Right lung (tissue), 2 donors: ENCODE measurements at regions not wholly inside any gene's neighbourhood (a gene's known extent, or its start where the extent isn't known, plus 50 kb on each side); places are given as distances from the start of the nearest gene placed in this dataset.

Experiments
- DNase-seq, 2 donors: peaks; one replicate each; pipeline ENCODE4 v3.0.0-alpha.2; 2013

DNA sequence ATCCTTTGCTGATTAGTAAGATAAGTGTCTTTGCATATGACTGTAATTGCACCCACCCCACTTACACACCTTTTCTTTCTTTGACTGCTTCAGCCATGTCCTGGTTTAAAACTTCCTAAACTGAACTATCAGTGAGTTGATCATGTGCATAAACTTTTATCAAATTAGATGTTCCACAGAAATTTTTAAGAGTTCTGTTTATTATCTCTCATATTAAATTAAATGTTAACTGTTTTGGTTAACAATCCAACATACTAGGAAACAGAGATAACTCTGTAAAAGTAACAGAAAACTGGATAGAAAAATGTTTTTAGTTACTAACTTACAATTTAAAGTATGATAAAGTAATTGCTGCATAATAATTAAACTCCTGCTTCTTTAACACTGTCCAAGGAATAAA lies 959.6 kb upstream of the LRRN3 start:
- DNase-seq, result no peak

DNA sequence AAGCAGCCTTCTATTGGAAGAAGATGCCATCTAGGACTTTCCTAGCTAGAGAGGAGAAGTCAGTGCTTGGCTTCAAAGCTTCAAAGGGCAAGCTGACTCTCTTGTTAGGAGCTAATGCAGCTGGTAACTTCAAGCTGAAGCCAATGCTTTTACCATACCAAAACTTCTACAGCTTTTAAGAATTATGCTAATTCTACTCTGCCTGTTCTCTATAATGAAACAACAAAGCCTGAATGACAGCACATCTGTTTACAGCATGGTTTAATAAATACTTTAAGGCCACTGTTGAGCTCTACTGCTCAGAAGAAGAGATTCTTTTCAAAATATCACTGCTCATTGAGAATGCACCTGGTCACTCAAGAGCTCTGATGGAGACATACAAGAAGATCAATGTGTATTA lies 951.9 kb upstream of the LRRN3 start:
- no peak for DNase-seq

DNA sequence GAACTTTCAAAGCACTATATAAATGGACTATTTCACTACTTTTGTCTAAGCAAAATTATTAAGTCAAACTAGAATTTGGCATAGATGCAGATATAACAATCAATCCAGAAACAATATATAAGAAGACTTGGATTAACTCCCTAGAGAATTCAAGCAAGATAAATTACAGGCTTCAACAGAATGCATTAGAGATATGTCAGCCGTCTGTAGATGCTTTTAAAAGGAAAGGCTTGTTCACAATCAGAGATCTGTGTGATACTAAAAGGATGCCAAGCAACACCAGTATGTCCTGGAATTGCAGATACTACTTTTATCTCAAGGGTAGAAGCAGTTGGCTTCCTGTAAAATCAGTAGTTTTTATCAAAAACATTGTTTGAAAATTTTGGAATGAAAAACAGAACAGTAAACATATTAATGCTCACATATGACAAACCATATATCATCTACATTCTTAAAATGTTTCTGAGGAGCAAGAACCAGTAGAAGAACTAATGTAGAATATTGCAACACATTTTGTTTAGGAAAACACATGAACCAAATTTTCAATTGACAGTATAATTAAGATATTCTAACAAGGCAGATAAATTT lies 947.9 kb upstream of the LRRN3 start:
- DNase-seq, result no peak

DNA sequence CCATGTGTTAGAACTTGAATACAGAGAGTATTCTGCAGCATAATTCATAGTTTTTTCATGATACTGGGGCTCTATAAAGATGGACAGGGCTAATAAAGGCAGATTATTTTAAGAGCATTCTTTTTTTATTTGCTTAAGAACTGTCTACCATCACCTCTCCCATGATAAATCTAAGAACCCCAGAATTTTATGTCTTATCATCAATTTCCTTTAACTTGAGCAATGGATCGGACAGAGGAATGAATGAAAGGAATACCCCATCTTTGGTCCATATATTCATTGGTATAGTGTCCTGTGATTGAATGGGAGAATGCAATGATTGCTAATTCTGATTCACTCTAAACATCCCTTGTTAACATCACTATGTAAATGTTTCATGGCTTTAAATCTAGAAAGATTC lies 946.3 kb upstream of the LRRN3 start:
- no peak for DNase-seq

DNA sequence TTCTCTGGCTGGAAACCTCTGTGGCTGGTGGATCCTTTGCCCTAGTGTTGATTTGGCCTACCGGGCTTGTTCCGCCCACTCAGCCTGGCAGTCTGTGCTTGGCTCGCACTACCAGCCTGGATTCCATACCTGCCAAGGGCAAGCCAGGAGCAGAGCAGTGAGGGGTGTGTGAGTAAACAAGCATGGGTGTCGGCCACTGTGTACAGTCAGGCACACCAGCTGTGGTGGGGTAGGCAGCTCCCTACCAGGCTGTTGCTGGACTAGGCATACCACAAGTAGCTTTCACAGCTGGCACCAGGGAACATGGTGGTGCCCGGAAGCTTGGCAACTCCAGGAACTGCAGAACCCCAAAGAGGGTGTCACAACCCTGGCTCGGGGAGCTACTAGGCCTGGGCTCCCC lies 942.9 kb upstream of the LRRN3 start:
- DNase-seq, result no peak

DNA sequence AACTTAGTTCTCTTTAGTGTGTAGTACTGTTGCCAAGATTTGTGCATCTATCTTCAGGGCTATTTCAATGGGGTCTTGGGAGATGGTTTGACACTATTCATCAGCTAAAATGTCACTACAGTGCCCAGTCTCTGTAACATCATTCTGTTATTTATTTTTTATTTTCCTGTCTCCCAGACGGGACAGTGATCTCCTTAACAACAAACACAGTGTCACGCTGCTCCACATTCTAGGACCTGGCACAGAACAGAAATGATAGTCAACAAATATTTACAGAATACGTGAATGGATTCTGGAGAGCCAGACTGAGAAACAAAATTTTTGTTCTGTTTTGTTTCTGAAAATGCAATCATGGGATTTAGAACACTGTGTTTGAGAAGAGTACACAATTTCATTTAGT lies 937.7 kb upstream of the LRRN3 start:
- DNase-seq, result no peak

DNA sequence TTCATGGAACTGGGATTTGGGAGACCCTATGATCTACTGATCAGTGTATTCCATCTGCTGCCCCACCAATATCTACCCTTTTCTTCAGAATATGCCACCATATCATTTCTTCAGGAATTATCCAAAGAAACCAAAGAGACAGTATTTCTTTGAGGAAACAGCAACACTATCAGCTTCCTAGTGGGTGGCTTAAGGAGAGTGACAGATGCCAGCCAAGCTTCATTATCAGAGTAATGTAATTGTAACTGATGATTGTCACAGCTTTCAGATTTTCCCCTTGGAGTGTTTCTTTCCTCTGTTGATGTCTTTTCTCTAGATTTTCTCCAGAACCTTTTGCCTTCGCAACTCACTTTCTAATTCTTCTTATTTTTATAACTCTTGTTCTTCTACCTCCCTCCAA lies 934.4 kb upstream of the LRRN3 start:
- DNase-seq, result no peak

DNA sequence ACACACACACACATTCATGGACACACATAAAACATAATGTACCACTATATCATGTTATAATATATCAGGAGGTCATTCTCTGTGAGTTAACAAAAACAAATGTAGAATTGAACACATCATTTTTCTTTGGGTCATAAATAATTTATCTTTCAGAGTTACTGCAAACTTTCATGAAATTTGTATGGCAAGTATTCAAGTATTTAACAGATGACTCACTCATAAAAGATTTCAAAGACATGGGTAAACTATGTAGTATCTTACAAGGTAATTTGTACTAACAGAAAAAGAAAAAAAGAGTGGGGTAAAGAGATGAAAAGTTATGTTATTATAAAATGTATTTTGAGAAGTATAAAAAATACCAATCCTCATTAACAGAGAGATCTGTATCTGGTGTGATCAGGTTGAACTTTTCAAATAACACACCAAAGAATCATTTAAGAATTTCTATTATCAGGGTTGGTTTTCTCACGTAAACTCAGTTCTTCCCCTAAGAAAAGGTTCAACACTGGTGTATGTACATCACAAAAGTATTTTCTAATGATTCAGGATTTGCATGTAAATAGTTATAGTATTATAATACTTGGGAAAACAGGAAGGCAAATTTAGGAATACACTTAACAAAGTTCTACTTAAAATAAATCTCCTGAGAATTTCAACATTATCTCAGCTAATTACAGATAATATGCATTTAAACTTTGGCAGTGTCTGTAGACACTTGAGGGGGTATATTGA lies 933.1 kb upstream of the LRRN3 start:
- no peak for DNase-seq

DNA sequence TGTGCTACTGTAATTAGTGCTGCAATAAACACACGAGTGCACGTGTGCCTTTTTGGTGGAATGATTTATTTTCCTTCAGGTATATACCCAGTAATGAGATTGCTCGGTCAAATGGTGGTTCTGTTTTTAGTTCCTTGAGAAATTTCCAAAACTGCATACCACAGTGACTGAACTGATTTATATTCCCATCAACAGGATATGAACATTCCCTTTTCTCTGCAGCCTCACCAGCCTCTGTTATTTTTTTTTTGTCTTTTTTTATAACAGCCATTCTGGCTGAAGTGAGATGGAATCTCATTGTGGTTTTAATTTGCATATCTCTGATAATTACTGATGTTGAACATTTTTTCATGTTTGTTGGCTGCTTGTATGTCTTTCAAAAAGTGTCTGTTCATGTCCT lies 922.9 kb upstream of the LRRN3 start:
- no peak for DNase-seq

DNA sequence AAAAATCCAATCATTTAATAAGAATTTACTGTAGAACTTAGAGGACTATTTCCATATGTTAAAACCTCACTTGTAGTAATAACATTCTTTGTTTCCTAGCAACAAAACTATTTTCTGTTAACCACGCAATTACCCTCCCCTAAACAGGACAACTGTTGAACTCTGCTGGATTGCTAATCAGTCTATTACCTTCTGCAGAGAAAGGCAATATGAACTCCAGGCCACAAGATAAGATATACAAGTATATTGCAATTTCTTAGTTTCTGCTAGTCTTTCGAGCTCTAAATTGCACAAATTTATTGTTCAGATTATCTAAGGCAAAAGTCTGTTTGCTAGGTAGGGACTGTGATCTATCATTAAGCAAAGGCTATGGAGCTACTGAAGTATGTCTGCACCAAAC lies 920.1 kb upstream of the LRRN3 start:
- DNase-seq, result peak in 1 of 2 donors; percentile 13

DNA sequence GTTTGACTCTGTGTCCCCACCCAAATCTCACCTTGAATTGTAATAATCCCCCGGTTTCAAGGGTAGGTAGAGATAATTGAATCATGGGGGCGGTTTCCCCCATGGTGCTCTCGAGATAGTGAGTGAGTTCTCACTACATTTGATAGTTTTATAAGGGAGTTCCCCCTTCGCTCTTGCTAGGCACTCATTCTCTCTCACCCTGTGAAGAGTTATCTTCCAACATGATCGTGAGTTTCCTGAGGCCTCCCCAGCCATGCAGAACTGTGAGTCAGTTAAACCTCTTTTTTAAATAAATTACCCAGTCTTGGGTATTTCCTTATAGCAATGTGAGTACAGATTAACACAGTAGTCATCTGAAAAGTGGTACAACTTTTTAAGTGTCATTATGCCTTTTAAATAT lies 913.5 kb upstream of the LRRN3 start:
- no peak for DNase-seq

DNA sequence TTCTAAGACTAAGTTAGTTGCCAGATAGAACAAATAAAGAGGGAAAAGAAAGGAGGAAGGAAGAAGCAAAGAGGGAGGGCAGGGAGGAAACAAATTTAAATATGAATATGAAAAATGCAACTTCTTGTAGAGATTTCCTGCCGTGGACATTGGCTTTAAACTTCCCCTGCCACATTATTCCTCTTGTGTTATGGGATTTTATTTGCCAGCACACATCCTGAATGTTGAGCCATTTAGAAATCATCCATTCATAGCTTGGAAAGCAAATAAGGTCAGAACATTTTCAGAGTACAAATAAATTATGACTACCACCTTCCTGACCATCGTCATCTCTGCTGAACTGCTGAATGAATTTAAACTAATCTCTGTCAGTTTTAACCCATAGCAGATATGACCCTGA lies 911.9 kb upstream of the LRRN3 start:
- DNase-seq, result no peak

DNA sequence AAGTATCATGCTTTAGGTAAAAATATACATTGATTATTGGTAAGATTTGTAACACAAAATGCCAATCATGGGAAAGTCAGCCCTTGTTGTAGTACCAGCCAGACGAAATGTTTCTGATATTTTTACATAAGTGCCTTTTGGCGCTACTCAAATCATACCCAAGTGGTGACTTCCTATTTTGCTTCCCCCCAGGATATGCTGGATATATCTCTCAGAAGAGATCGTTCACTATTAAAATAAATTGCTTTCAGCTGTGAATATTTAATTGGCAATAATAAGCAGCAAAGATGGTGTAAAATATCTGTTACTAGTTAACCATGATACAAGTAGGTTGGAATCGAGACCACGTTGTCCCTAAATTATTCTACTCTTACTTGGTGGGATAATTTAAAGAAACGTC lies 909.2 kb upstream of the LRRN3 start:
- DNase-seq, result no peak

DNA sequence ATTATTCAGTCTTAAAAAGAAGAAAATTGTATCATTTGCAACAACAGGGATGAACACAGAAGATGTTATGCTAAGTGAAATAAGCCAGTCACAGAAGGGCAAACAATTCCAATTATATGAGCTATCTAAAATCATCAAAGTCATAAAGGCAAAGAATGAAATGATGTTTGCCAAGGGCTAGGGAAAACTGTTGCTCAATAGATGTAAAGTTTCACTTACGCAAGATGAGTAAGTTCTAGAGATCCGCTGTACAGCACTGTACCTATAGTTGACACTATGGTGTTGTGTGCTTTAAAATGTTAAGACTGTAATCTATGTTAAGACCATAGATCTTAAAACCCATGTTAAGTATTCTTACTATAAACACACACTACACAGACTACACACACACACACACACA lies 904.6 kb upstream of the LRRN3 start:
- no peak for DNase-seq

DNA sequence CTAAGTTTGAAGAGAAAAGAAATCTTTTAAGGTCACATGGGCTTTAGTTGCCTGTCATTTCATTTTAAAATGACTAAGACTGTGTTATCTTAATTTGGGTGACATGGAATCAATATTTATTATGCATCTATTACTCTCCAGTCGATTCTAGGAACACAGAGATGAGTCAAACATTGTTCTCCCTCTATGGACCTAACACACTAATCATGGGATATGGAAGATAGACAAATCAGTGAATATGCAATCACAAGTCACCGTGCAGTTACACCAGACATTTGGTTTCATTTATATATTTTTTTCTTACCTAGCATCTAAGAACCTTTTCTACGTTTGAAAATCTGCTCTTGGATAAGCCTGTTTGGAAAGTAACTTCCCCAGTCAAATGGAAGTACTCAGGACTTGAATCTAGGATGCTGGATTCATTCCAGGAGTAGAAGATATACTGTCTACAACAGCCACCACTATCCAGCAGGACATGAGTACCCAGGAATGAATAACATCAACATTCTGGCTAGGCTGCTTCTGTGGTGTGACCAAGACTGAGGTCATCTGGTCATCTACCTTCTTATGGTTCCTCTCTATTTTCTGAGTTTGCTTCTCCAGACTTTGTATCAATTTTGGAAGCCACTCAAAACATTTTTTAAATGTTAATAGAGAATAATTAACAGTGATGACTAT lies 902.9 kb upstream of the LRRN3 start:
- DNase-seq, result no peak

DNA sequence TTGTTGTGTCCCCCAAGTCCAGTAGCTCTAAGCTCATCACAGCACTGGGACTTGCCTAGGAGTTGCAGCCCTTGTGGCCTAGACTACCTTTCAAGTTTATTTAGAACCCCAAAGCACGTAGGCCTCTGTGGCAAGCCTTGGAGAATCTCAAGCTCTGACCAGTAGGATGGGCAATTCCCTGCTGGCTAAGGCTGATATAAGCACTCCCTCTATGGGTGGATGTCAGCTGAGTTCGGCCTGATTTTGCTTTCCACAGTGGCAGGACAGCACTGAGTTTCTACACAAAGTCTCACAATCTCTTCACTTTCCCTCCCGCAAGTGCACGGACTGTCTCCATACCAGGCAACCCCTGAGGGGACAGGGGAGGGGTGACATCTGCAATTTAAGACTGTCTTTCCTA lies 886.4 kb upstream of the LRRN3 start:
- DNase-seq, result no peak

DNA sequence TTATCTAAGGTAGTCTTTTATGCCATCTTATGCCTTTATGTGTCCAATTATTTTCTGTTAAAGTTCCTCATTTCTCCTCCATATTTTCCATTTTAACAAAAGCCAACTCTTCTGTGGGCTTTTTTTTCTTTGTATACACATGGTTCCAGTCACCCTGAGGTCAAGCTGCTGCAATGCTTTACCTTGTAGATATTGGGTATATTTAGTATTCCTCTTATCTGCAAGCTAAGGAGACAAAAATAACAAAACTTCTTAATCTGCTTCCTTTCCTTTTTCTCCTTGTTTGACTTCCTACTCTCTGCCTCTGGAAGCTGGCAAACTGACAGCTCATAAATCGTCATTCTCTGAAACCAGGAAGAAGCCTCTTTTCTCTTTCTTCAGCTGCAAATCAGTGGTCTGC lies 885.0 kb upstream of the LRRN3 start:
- DNase-seq, result no peak

DNA sequence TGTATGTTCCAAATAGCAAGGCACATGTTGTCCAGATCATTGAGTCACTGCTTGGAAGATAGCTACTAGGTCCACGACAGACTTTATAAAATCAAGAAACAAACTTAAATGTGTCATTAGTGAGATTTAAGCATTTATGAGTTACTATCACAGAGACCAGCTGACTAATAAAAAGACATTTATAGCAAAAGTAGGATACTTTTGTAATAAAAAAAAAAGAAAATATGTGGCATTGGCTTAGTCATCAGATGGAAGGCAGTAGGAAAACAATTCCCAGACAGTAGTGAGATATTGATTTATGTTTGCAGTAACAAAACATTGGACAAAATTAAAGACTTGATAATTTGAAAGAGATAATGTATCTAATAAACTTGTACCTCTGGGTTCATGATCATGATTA lies 881.0 kb upstream of the LRRN3 start:
- DNase-seq, result no peak

DNA sequence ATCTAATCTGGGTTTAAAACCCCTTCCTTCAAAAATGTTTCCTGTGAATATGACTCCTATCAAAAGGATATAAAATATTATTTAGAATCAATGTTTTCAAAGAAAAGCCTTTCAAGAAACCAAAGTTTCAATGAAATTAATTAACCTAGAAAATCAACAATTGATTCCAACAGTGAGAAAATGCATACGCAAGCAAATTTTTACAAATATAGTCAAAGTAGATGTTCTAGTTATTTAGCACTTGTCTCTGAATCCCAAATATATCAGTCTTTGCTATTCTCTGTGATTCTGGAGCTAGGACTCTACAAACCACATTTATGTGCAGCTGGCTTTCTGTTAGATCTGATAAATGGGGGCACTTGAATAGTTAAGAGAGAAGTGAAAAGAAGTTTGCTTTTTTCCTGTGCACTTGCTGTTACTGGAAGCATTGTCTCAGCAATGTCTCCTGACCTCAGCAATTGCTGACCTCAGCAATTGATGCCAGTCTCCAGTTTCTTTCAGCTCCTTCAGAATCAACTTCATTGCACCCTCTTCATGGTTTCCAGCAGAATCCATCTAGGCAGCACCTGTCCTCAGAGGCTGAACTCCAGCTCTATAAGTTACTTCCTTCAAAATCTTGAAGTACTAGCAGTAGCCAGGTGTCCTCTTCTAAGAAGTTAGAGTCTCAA lies 879.9 kb upstream of the LRRN3 start:
- no peak for DNase-seq

DNA sequence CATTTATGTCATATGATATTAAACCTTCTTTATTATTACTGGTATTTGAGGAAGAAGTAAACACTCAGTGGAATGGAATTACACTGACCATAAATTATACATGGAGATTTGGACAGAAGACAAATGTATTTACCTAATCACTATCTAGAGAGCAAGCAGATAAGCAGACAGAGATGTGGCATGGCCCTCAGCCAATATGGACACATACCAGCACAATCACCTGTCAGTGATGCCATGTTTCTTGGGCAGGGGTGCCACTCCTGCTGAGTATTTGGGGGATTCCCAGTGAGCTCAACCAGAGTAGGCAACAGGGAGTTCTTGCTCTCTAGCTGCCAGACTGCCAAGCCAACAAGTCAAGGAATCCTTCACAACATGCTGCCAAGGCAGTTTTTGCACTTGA lies 866.3 kb upstream of the LRRN3 start:
- no peak for DNase-seq

DNA sequence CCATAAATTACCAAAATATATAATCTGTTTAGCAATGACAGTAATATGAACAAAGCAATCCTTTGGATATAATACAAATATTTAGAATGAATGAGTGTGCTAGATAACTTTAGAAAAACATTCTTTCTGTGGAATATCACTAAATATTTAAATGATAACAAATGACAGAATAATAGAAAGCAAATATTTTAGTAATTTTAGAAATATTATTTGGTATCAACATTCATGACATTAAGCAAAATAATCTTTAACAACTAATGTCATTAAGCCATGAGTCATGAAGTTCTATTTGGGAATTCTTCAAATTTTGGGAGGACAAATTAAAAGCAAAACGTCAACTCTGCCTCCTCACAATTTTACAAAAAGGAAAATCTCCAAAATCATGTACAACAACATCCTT lies 844.8 kb upstream of the LRRN3 start:
- no peak for DNase-seq

DNA sequence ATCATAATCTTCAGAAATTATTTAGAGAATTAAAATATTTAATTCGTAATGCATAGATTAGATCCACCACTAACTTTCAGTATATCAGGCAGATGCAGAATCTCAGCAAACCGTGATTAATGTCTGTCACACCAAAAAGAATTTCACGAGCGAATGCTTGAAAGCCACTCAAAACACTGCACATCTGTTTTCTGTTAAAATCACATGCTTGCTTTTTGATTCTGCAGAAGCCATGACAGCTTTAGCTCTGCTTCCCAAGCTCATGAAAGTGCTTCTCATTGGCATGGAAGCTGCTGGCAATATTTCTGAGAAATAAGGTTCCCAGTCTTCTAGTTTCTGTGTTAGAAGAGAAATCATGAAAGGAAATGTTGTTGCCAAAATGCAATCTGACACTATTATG lies 837.8 kb upstream of the LRRN3 start:
- peak; percentile 84 to 89 for DNase-seq

DNA sequence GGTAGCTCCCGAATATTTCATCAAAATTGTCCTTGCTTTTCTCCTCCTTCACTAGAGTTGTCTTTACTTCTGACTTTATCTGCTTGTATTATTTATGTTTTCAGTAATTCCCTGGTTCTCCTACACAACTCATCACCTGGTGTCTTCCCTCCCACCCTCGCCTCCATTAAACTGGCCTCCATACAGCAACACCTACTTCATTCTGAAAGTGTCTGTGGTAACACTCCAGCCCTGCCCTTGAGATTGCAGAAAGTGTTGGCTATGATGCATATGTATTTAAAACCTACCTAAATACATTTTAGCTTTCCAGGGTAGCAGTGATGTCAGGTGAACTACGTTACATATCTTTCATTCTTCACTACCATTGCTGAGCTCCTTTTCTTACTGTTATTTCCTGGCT lies 833.3 kb upstream of the LRRN3 start:
- DNase-seq, result no peak
